ENCODE measurements at regions not wholly inside any gene's neighbourhood (a gene's known extent, or its start where the extent isn't known, plus 50 kb on each side); places are given as distances from the start of the nearest gene placed in this dataset.

GRCh38 chr13:90866006-90866405 lies 481.5 kb upstream of the MIR17HG start:
- in situ Hi-C loops (cut with MboI) (no loop called here), intact Hi-C loops (cut with micrococcal nuclease) (loop anchor here (5.0 to 10.0 kb wide), 3 partner anchors 151 to 1829 kb away; no protein-coding TSS in a partner anchor)
- BruUV-seq (replicated peaks) = no TSS peak
- no peaks in the 10 kb centered on the region for H3K4me1 ChIP-seq (replicated peaks in 1 of 2; ENCODE audit: control insufficient read depth in 2 of 2, insufficient read depth in 2 of 2, low read length in 2 of 2)
- no peaks in the 10 kb centered on the region for H4K20me1 ChIP-seq (replicated peaks; ENCODE audit: control insufficient read depth, insufficient read depth, low read length)
- no peak overlapping the region for H3K27ac ChIP-seq (ENCODE audit: extremely low read depth, low read depth, low read length)
- H3K79me2 ChIP-seq (ENCODE audit: control insufficient read depth, insufficient read depth, low read length) = no peaks in the 10 kb centered on the region
- ChIA-PET CTCF (ENCODE audit: low intra/inter-chr PET ratio) (no interaction called here), POLR2A (interaction anchor here (0.7 kb wide), 1 partner anchor 50 kb away, joined by 3 read pairs; no protein-coding TSS in a partner anchor)
- no peak overlapping the region for H3K4me3 ChIP-seq
- ATAC-seq (no peak), DNase-seq (ENCODE audit: extremely low read depth in 1 of 4, low spot score in 3 of 4) (no peak), FAIRE-seq (no peak)
- no peaks in the 10 kb centered on the region for H3K27me3 ChIP-seq (ENCODE audit: control insufficient read depth in 2 of 2, insufficient read depth in 2 of 2, low read length in 2 of 2)
- H3K36me3 ChIP-seq (ENCODE audit: control insufficient read depth, insufficient read depth, low read length) = no peaks in the 10 kb centered on the region
- TF ChIP-seq SMC3 (conservative IDR thresholded peaks at IDR 0.05; ENCODE audit: insufficient read depth, low read depth, low read length) = 0 out of 2 replicates have a peak, but pooled peaks have one; percentile 12
- no peak for TF ChIP-seq ZNF589 (CRISPR knock-in tag; IDR thresholded peaks at IDR 0.05; ENCODE audit: low read depth)
- no peak for TF ChIP-seq ZNF3 (CRISPR knock-in tag; IDR thresholded peaks at IDR 0.05)
- H3K9me3 ChIP-seq (replicated peaks; ENCODE audit: control insufficient read depth, insufficient read depth, low read depth, low read length) = no peaks in the 10 kb centered on the region; the same call in 1 of the 2 replicates
- no peaks in the 10 kb centered on the region for H3K9me1 ChIP-seq (ENCODE audit: control insufficient read depth, insufficient read depth, low read length)
- H3K9ac ChIP-seq (ENCODE audit: insufficient read depth in 1 of 2, low read depth in 2 of 2, low read length in 2 of 2) = no peak overlapping the region
- WGBS (ENCODE audit: insufficient coverage, low coverage, missing lambda C conversion rate) = 0% methylated on average over 2 of the region's 2 CpGs
- no peak overlapping the region for H2AFZ ChIP-seq (ENCODE audit: low read depth, low read length)
- H3K4me2 ChIP-seq (ENCODE audit: insufficient read depth, low read length) = no peak overlapping the region

DNA sequence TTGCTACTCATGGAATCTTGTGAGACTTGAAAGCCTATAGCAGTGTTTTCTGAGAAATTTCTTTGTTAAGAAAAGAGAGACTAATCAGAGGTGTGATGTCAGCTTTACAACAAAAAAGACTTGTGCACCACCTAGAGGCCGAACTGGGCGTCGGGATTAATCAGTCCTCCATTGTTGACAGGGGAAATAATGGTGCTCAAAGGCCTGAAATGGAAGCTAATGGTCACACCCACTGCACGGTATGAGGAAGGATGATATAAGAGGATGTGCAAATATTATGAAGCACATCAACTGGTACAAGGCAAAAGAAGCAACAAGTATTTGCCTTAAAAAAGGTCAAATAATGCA lies 480.2 kb upstream of the MIR17HG start:
- peak; percentile 6 for FAIRE-seq
- CTCF ChIA-PET (ENCODE audit: low intra/inter-chr PET ratio) = interaction anchor here (0.6 to 1.6 kb wide), 3 partner anchors 9 to 1802 kb away, joined by 3 to 4 read pairs (median 3); no protein-coding TSS in a partner anchor
- TF ChIP-seq ZNF395 (CRISPR knock-in tag; IDR thresholded peaks at IDR 0.05) = no peak; the same call in 1 of the 2 replicates
- peak; percentile 44; the same call in 1 of the 2 replicates for TF ChIP-seq JUND (IDR thresholded peaks at IDR 0.05; ENCODE audit: borderline replicate concordance, low read depth, low read length)
- TF ChIP-seq JUND (tag; IDR thresholded peaks at IDR 0.05; ENCODE audit: borderline replicate concordance, low read depth, low read length) = no peak
- no peak for TF ChIP-seq NR4A1 (CRISPR knock-in tag; IDR thresholded peaks at IDR 0.05)
- TF ChIP-seq NR4A1 (tag; IDR thresholded peaks at IDR 0.05) = no peak
- no peak for TF ChIP-seq PBX2 (CRISPR knock-in tag; IDR thresholded peaks at IDR 0.05; ENCODE audit: low read depth)
- 0 out of 2 replicates have a peak, but pooled peaks have one; percentile 43 for TF ChIP-seq PBX2 (tag; conservative IDR thresholded peaks at IDR 0.05; ENCODE audit: low read depth)
- TF ChIP-seq STAG1 (CRISPR knock-in tag; IDR thresholded peaks at IDR 0.05; ENCODE audit: borderline replicate concordance) = peak; percentile 63; the same call in 1 of the 2 replicates
- no peak for TF ChIP-seq ZNF143 (CRISPR knock-in tag; IDR thresholded peaks at IDR 0.05)

More for the DNA sequence above, 480.2 kb upstream of the MIR17HG start:
- in situ Hi-C loops (cut with MboI) (no loop called here), intact Hi-C loops (cut with micrococcal nuclease) (loop anchor here (5.0 to 10.0 kb wide), 3 partner anchors 150 to 1827 kb away; no protein-coding TSS in a partner anchor)
- H3K4me1 ChIP-seq (replicated peaks in 1 of 2; ENCODE audit: control insufficient read depth in 2 of 2, insufficient read depth in 2 of 2, low read length in 2 of 2) = no peaks in the 10 kb centered on the region
- POLR2A ChIA-PET = no interaction called here
- H3K27me3 ChIP-seq (ENCODE audit: control insufficient read depth in 2 of 2, insufficient read depth in 2 of 2, low read length in 2 of 2) = no peaks in the 10 kb centered on the region
- H2AFZ ChIP-seq (ENCODE audit: low read depth, low read length) = no peak overlapping the region
- under 1% methylated on average over 4 of the region's 4 CpGs for WGBS (ENCODE audit: insufficient coverage, low coverage, missing lambda C conversion rate)
- no peak overlapping the region for H3K9ac ChIP-seq (ENCODE audit: insufficient read depth in 1 of 2, low read depth in 2 of 2, low read length in 2 of 2)
- no peak overlapping the region for H3K4me2 ChIP-seq (ENCODE audit: insufficient read depth, low read length)
- H4K20me1 ChIP-seq (replicated peaks; ENCODE audit: control insufficient read depth, insufficient read depth, low read length) = no peaks in the 10 kb centered on the region
- DNase-seq (ENCODE audit: extremely low read depth in 1 of 4, low spot score in 3 of 4) (peak; percentile 58 to 82 (median 62)), ATAC-seq (peak; percentile 95)
- BruUV-seq (replicated peaks) = no TSS peak
- no peak overlapping the region for H3K27ac ChIP-seq (ENCODE audit: extremely low read depth, low read depth, low read length)
- H3K79me2 ChIP-seq (ENCODE audit: control insufficient read depth, insufficient read depth, low read length) = no peaks in the 10 kb centered on the region
- no peaks in the 10 kb centered on the region for H3K36me3 ChIP-seq (ENCODE audit: control insufficient read depth, insufficient read depth, low read length)
- H3K4me3 ChIP-seq = no peak overlapping the region
- no peaks in the 10 kb centered on the region; the same call in 1 of the 2 replicates for H3K9me3 ChIP-seq (replicated peaks; ENCODE audit: control insufficient read depth, insufficient read depth, low read depth, low read length)
- H3K9me1 ChIP-seq (ENCODE audit: control insufficient read depth, insufficient read depth, low read length) = no peaks in the 10 kb centered on the region

All from K562 (cell line).